Stomach (tissue), 8 donors: ENCODE measurements at regions not wholly inside any gene's neighbourhood (a gene's known extent, or its start where the extent isn't known, plus 50 kb on each side); places are given as distances from the start of the nearest gene placed in this dataset.
A peak's percentile ranks its signal among the peaks of the same experiment; 100 is the strongest.

Experiments
- DNase-seq, 2 donors: peaks; one replicate each; pipeline versions ENCODE4 v3.0.0 to v3.0.0-alpha.2; 2013 to 2019
- H3K27ac ChIP-seq, 5 donors: fragments of 200-600 bp in 4 of 5; sonication (generic) in 4 of 5; one replicate each; pipeline ENCODE4 v1.5.1; 2013 to 2019; ENCODE audit warnings: mild to moderate bottlenecking in 1 of 5, moderate library complexity in 1 of 5
- H3K27me3 ChIP-seq, 3 donors: fragments of 200-600 bp; sonication (generic); one replicate each; pipeline ENCODE4 v1.5.1; 2017 to 2019; ENCODE audit warnings: mixed run types in 1 of 3
- H3K36me3 ChIP-seq, 4 donors: fragments of 200-600 bp; sonication (generic); 1 replicate in 3 of 4; 2 replicates in 1 of 4; pipeline ENCODE4 v1.5.1; 2016 to 2019
- H3K4me1 ChIP-seq, 4 donors: fragments of 200-600 bp; sonication (generic); one replicate each; pipeline ENCODE4 v1.5.1; 2016 to 2019
- H3K4me3 ChIP-seq, 4 donors: fragments of 200-600 bp; sonication (generic) in 3 of 4; one replicate each; pipeline ENCODE4 v1.5.1; 2016 to 2019; ENCODE audit warnings: mild to moderate bottlenecking in 1 of 4
- H3K9me3 ChIP-seq, 4 donors: fragments of 200-600 bp; sonication (generic); one replicate each; pipeline ENCODE4 v1.5.1; 2016 to 2019
- CTCF ChIP-seq, 7 experiments: fragments of 450-650 bp in 4 of 7; fragments of 200-600 bp in 3 of 7; sonication (generic) in 3 of 7; IDR thresholded peaks; one replicate each; pipeline ENCODE4 v1.5.1; 2016 to 2019; ENCODE audit warnings: antibody characterized with exemption in 7 of 7, control low read depth in 2 of 7, mild to moderate bottlenecking in 1 of 7
- EP300 ChIP-seq: sonication (generic); formaldehyde crosslinking; IDR thresholded peaks from one replicate; pipeline ENCODE4 v1.6.1; 2017; ENCODE audit warnings: antibody characterized with exemption
- POLR2A ChIP-seq, 4 donors: fragments of 450-650 bp; IDR thresholded peaks; one replicate each; pipeline ENCODE4 v1.6.1; 2016; ENCODE audit warnings: antibody characterized with exemption in 4 of 4, control low read depth in 2 of 4, mild to moderate bottlenecking in 1 of 4, moderate library complexity in 1 of 4
- POLR2AphosphoS5 ChIP-seq, 3 donors: sonication (generic); formaldehyde crosslinking; IDR thresholded peaks; one replicate each; pipeline ENCODE4 v1.6.1; 2016; ENCODE audit warnings: antibody characterized with exemption in 3 of 3
- WGBS, 5 donors: extraction: QIAGEN DNeasy Blood & Tissue Kit in 3 of 5; methylation state at CpG; one replicate each; pipeline versions ENCODE4 v1.1.5 to v1.1.7; 2013 to 2018; 5-methylcytosine and 5-hydroxymethylcytosine counted together
- intact Hi-C: fragments of 100-400 bp; cut with DNase I; formaldehyde crosslinking; loops from one replicate; pipeline ENCODE4 v1.15.1; 2023; ENCODE audit warnings: low total_unique reads
- donor health status: healthy with polysubstance abuse.
- donor health status: Bipolar disorder and iron deficiency.
- donor health status: healthy.

- WGBS, 5 donors, result 84 to 92% (median 88%) methylated on average over 5 of the region's 5 CpGs
- H3K9me3 ChIP-seq, result peaks cover 5 to 18% (median 8%) of the 10 kb centered on the region in 4 donors
- intact Hi-C loops, result no loop called here
- no peaks in the 10 kb centered on the region for H3K27me3 ChIP-seq
- no peak overlapping the region for H3K27ac ChIP-seq
- no peaks in the 10 kb centered on the region for H3K4me1 ChIP-seq
- TF ChIP-seq POLR2AphosphoS5 (IDR thresholded peaks at IDR 0.05) (no peak), EP300 (no peak), POLR2A (IDR thresholded peaks at IDR 0.05) (no peak), CTCF (IDR thresholded peaks at IDR 0.05) (no peak)
- no peak for DNase-seq
- H3K4me3 ChIP-seq, result no peak overlapping the region
- no peaks in the 10 kb centered on the region for H3K36me3 ChIP-seq
These were observed 2861.0 kb downstream of the PCDH9 start for GRCh38 chr13:64369121-64369520.

GRCh38 chr13:64362564-64362963 is 2867.6 kb downstream of the PCDH9 start:
- H3K36me3 ChIP-seq, result no peaks in the 10 kb centered on the region
- no peaks in the 10 kb centered on the region for H3K4me1 ChIP-seq
- no peak overlapping the region for H3K27ac ChIP-seq
- H3K27me3 ChIP-seq, result no peaks in the 10 kb centered on the region
- no peak overlapping the region for H3K4me3 ChIP-seq
- no peak for DNase-seq
- peaks cover 0 to 15% (median 3%) of the 10 kb centered on the region in 4 donors for H3K9me3 ChIP-seq
- 71 to 91% (median 86%) methylated on average over 2 of the region's 2 CpGs for WGBS, 5 donors
- intact Hi-C loops, result no loop called here
- TF ChIP-seq CTCF (IDR thresholded peaks at IDR 0.05), result no peak
- TF ChIP-seq POLR2A (IDR thresholded peaks at IDR 0.05), result no peak
- TF ChIP-seq POLR2AphosphoS5 (IDR thresholded peaks at IDR 0.05), result no peak

- H3K4me3 ChIP-seq, result no peak overlapping the region
- H3K9me3 ChIP-seq, result peaks cover 0 to 3% (median 0%) of the 10 kb centered on the region in 4 donors
- H3K36me3 ChIP-seq, result no peaks in the 10 kb centered on the region
- no peaks in the 10 kb centered on the region for H3K4me1 ChIP-seq
- DNase-seq, result peak in 1 of 2 donors; percentile 29
- intact Hi-C loops, result no loop called here
- WGBS, 5 donors, result 51 to 69% (median 63%) methylated on average over 2 of the region's 2 CpGs
- no peak for TF ChIP-seq POLR2A (IDR thresholded peaks at IDR 0.05)
- no peak for TF ChIP-seq EP300
- TF ChIP-seq CTCF (IDR thresholded peaks at IDR 0.05), result no peak
- TF ChIP-seq POLR2AphosphoS5 (IDR thresholded peaks at IDR 0.05), result no peak
- H3K27me3 ChIP-seq, result no peaks in the 10 kb centered on the region
- no peak overlapping the region for H3K27ac ChIP-seq
These were observed 2882.5 kb downstream of the PCDH9 start for GRCh38 chr13:64347664-64348063.

GRCh38 chr13:64339373-64340063 is 2890.6 kb downstream of the PCDH9 start:
- Histone ChIP-seq H3K4me3 (no peak overlapping the region), H3K9me3 (peaks cover 0 to 12% (median 7%) of the 10 kb centered on the region in 4 donors), H3K27me3 (no peaks in the 10 kb centered on the region), H3K27ac (no peak overlapping the region), H3K36me3 (no peaks in the 10 kb centered on the region), H3K4me1 (no peaks in the 10 kb centered on the region)
- DNase-seq, result no peak
- intact Hi-C loops, result no loop called here
- WGBS, 5 donors, result 62 to 76% (median 64%) methylated on average over 8 of the region's 8 CpGs
- TF ChIP-seq CTCF (IDR thresholded peaks at IDR 0.05), result no peak
- no peak for TF ChIP-seq POLR2AphosphoS5 (IDR thresholded peaks at IDR 0.05)
- no peak for TF ChIP-seq POLR2A (IDR thresholded peaks at IDR 0.05)
- TF ChIP-seq EP300, result no peak
